Subcutaneous abdominal adipose tissue (tissue), 5 donors: ENCODE measurements at regions not wholly inside any gene's neighbourhood (a gene's known extent, or its start where the extent isn't known, plus 50 kb on each side); places are given as distances from the start of the nearest gene placed in this dataset.

ENCODE experiments used
- H3K27ac ChIP-seq: one replicate; pipeline ENCODE4 v1.7.0; 2013; ENCODE audit warnings: low read depth, mild to moderate bottlenecking, inconsistent platforms, low read length, moderate library complexity
- H3K27me3 ChIP-seq, 5 donors: one replicate each; pipeline ENCODE4 v1.7.0; 2013; ENCODE audit warnings: low read length in 5 of 5, inconsistent platforms in 1 of 5; ENCODE audit not compliant: control insufficient read depth in 5 of 5, insufficient read depth in 4 of 5
- H3K36me3 ChIP-seq, 5 donors: one replicate each; pipeline ENCODE4 v1.7.0; 2013; ENCODE audit warnings: low read length in 5 of 5; ENCODE audit not compliant: control insufficient read depth in 5 of 5, insufficient read depth in 5 of 5
- H3K4me1 ChIP-seq, 5 donors: one replicate each; pipeline ENCODE4 v1.7.0; 2013; ENCODE audit warnings: low read length in 5 of 5, mild to moderate bottlenecking in 3 of 5, moderate library complexity in 1 of 5; ENCODE audit not compliant: control insufficient read depth in 5 of 5, insufficient read depth in 5 of 5
- H3K4me3 ChIP-seq, 5 donors: one replicate each; pipeline ENCODE4 v1.7.0; 2013; ENCODE audit warnings: low read length in 5 of 5, low read depth in 1 of 5
- H3K9ac ChIP-seq, 5 donors: one replicate each; pipeline ENCODE4 v1.7.0; 2013; ENCODE audit warnings: low read length in 5 of 5, mild to moderate bottlenecking in 4 of 5, moderate library complexity in 3 of 5
- H3K9me3 ChIP-seq, 5 donors: one replicate each; pipeline ENCODE4 v1.7.0; 2013; ENCODE audit warnings: low read length in 5 of 5; ENCODE audit not compliant: control insufficient read depth in 5 of 5
- donor health status: healthy.
- donor health status: healthy.
- donor health status: healthy.
- donor health status: healthy.
- donor health status: healthy.

DNA sequence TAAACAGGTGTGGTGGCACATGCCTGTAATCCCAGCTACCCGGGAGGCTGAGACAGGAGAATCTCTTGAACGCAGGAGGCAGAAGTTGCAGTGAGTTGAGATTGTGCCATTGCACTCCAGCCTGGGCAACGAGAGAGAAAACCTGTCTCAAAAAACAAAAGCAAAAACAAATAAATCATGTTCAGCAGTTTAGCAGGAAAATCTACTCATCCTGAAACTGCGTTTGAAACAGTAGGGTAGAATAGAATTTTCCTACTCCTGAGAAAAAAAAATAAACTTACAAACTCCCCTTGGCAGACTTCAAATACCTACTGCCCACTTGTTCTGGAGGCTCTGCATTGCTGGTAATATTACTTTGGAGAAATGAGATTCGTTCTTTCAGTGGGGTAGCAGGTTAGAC lies 367.7 kb downstream of the GADD45G start:
- Histone ChIP-seq H3K36me3 (no peaks in the 10 kb centered on the region), H3K9ac (no peak overlapping the region), H3K4me3 (no peak overlapping the region), H3K4me1 (peaks cover 0 to 13% (median 0%) of the 10 kb centered on the region in 5 donors), H3K27ac (no peak overlapping the region), H3K9me3 (no peaks in the 10 kb centered on the region), H3K27me3 (no peaks in the 10 kb centered on the region)

DNA sequence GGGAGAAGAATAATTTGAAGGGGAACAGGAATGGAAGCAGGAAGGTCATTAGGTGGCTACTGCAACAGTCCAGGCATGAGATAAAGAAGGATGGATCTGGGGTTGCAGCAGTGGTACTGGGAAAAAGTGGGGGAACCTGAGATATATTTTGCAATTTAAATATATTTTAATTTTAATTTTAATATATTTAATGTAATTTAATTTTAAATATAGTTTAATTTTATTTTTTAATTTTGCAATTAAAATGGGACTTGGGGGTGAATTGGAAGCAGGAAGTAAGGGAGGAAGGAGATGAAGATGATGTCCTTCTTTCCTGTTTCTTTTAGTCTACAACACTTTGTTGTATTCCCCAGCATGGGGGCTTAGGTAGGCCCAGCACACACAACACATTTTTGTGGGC lies 369.8 kb downstream of the GADD45G start:
- Histone ChIP-seq H3K36me3 (no peaks in the 10 kb centered on the region), H3K27ac (no peak overlapping the region), H3K4me1 (peaks cover 0 to 13% (median 0%) of the 10 kb centered on the region in 5 donors), H3K9me3 (no peaks in the 10 kb centered on the region), H3K27me3 (no peaks in the 10 kb centered on the region), H3K9ac (no peak overlapping the region), H3K4me3 (no peak overlapping the region)

DNA sequence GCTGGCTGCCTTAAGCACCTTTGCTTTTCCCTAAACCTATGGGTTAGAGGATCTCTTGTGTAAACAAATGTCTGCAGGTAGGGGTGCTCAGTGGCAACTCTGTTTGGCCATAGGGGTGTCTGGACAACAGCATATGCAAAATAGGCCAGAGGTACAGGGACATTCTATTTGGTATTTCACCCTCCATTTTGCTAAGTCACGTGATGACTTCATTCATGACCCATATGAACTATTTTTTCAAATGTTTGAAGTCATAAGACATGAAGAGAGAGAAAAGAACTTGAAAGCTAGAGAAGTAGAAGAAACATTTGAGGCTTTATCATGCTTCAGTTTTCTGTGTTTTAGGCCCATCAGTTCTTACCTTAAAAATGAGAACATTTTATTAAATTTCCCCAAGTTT lies 370.2 kb downstream of the GADD45G start:
- Histone ChIP-seq H3K4me1 (peaks cover 0 to 13% (median 0%) of the 10 kb centered on the region in 5 donors), H3K27ac (no peak overlapping the region), H3K27me3 (no peaks in the 10 kb centered on the region), H3K9ac (no peak overlapping the region), H3K4me3 (no peak overlapping the region), H3K9me3 (no peaks in the 10 kb centered on the region), H3K36me3 (no peaks in the 10 kb centered on the region)

DNA sequence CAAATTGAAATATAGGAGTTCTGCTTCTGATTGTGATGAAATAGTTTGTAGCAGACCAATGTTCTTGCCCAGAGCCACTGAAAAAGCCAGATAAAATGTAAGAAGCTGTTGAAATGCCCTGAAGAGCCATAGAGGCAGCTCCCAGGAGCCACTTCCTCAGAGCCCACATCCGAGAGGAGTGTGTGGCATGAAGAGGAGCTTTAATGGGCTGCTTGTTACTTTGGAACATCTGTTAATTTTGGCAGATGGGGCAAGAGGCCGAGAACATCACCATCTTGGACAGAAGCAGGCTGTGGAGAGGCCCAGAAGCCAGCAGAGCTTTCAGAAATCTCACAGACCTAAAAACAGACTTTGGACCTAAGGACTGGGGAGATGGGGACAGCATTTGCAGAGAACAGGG lies 370.8 kb downstream of the GADD45G start:
- no peak overlapping the region for H3K4me3 ChIP-seq
- H3K27me3 ChIP-seq: no peaks in the 10 kb centered on the region
- no peak overlapping the region for H3K9ac ChIP-seq
- peaks cover 0 to 13% (median 0%) of the 10 kb centered on the region in 5 donors for H3K4me1 ChIP-seq
- H3K27ac ChIP-seq: no peak overlapping the region
- H3K9me3 ChIP-seq: no peaks in the 10 kb centered on the region
- H3K36me3 ChIP-seq: no peaks in the 10 kb centered on the region

DNA sequence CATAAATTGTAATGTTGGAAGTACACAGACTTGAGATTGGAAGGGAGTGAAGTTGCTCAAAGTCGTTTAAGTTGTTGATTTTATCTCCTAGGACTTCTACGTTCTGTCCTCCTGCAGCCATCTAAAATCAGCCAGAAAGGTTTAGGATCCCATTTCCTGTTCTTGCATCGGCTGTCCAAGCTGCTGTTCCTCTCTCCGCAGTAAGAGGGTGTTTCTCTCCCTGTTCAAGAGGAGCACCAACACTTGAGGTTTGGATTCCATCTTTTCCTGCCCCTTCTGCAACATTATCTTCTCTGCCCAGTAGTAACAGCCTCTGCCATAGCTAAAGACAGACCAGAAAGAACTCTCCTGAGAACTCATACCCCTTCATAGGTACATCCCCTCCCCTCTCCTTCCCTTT lies 373.4 kb downstream of the GADD45G start:
- H3K4me1 ChIP-seq: peaks cover 0 to 13% (median 0%) of the 10 kb centered on the region in 5 donors
- H3K27ac ChIP-seq: no peak overlapping the region
- no peaks in the 10 kb centered on the region for H3K27me3 ChIP-seq

DNA sequence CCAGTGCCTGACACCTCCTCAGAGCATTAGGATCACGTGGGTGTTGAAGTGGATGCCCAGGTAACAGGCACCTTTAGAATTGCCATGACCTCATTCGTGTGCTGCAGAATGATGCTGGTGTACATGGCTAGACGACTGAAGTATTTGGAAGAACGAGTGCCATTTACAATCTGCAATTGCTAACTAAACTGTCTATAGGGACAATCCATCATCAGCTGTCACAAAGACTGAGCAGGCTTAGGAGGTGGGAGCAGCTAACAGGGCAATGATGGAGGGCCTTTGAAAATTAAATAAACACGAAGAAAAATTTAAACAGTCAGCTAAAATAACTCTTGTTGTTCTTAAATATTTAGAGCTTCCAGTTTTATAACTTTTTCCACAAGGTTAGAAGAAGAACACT lies 375.8 kb downstream of the GADD45G start:
- H3K27me3 ChIP-seq: no peaks in the 10 kb centered on the region
- H3K36me3 ChIP-seq: no peaks in the 10 kb centered on the region
- H3K27ac ChIP-seq: no peak overlapping the region
- H3K4me3 ChIP-seq: no peak overlapping the region
- no peak overlapping the region for H3K9ac ChIP-seq
- peaks cover 0 to 7% (median 0%) of the 10 kb centered on the region in 5 donors for H3K4me1 ChIP-seq
- H3K9me3 ChIP-seq: no peaks in the 10 kb centered on the region

More for the DNA sequence above, 373.4 kb downstream of the GADD45G start:
- no peaks in the 10 kb centered on the region for H3K9me3 ChIP-seq
- H3K9ac ChIP-seq: no peak overlapping the region
- no peaks in the 10 kb centered on the region for H3K36me3 ChIP-seq
- no peak overlapping the region for H3K4me3 ChIP-seq

DNA sequence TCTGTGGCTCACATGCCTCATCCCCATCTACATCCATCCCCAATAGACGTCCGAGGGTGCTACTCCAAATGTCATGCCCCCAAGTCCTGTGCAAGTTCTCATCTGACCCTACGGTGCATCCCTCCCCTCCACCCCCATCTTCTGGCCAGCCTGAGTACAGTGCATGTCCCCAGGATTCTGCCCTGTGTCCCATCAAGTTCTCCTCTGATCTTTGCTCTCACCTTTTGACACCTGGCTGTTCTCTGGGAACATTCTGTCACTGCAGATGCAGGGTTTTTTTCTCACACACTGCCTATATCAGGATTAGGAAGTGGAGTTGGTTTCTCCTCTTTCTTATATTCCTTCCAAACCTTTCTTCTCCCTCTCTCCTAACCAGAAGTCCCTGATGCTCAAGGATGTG lies 377.2 kb downstream of the GADD45G start:
- Histone ChIP-seq H3K4me3 (no peak overlapping the region), H3K9me3 (no peaks in the 10 kb centered on the region), H3K9ac (no peak overlapping the region), H3K4me1 (peaks cover 0 to 2% (median 0%) of the 10 kb centered on the region in 5 donors), H3K27me3 (no peaks in the 10 kb centered on the region), H3K27ac (no peak overlapping the region), H3K36me3 (no peaks in the 10 kb centered on the region)

DNA sequence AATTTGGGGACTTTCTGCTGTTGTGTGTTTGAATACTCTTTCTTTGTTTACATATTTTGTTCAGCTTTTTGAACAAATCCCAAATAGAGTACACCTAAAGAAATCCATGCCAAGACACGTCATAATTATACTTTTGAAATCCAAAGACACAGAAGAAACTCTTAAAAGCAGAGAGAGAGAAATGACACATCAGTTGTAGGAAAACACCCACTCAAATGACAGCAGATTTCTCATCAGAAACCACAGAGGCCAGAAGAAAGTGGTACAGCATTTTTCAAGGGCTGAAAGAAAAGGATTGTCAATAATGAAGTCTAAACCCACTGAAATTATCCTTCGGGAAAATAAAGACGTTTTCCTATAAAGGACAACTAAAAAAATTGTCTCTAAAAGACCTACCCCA lies 378.6 kb downstream of the GADD45G start:
- Histone ChIP-seq H3K9me3 (no peaks in the 10 kb centered on the region), H3K27me3 (no peaks in the 10 kb centered on the region), H3K27ac (no peak overlapping the region), H3K36me3 (no peaks in the 10 kb centered on the region), H3K9ac (no peak overlapping the region), H3K4me3 (no peak overlapping the region), H3K4me1 (no peaks in the 10 kb centered on the region)

DNA sequence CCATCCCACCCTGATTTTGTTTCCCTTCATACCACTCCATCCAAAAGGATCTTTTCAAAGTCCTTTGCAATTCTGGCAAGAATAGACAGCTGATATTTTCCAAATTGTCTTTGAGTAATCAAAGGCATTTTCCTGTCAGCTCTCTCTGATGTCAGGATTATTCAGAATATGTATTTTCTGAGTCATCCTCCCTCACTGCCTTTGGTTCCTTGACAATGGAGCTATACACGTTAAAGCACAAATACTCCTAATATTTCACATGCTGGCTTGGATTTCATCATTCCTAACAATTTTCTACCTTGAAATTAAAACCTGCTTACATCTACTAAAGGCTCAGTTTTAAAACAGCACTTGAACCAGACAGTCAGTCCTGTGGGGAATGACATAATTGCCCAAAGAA lies 379.4 kb downstream of the GADD45G start:
- Histone ChIP-seq H3K9me3 (no peaks in the 10 kb centered on the region), H3K9ac (no peak overlapping the region), H3K27ac (no peak overlapping the region), H3K27me3 (no peaks in the 10 kb centered on the region), H3K36me3 (no peaks in the 10 kb centered on the region), H3K4me3 (no peak overlapping the region), H3K4me1 (peaks cover 0 to 3% (median 0%) of the 10 kb centered on the region in 5 donors)

DNA sequence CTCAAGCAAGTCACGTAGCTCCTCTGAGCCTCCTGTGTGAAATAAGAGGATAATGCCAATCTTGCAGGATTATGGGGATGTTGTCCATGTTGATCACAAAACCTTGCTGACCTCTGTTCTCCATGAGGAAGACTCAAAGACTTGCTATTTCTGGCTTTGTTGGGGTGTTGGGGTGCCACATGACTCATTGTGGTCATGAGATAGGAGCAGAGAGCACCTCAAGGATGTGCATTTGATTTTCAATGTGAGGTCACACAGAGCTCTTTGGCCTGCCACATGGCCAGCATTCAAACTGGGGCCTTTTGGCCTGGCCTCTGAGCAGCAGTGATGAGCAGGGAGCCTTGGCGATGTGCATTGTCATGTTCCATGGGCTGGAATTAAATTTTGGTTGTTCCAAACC lies 380.3 kb downstream of the GADD45G start:
- Histone ChIP-seq H3K36me3 (no peaks in the 10 kb centered on the region), H3K4me1 (peaks cover 0 to 3% (median 0%) of the 10 kb centered on the region in 5 donors), H3K9ac (no peak overlapping the region), H3K9me3 (no peaks in the 10 kb centered on the region), H3K27ac (no peak overlapping the region), H3K27me3 (no peaks in the 10 kb centered on the region), H3K4me3 (no peak overlapping the region)

DNA sequence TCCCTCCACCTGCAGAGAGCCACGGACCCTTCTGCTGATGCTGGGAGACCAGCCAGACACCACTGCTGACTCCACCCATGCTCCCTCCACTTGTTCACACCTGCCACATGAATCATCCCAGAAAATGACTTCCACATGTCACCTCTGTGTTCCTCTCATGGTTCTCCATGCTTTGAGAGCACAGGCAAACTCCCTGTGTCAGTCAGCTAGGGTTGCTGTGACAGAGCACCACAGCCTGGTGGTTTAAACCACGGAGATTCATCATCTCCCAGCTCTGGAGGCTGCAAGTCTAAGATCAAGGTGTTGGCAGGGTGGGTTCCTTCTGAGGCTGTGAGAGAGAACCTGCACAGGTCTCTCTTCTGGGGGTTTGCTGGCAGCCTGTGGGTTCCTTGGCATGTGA lies 381.4 kb downstream of the GADD45G start:
- H3K36me3 ChIP-seq: no peaks in the 10 kb centered on the region
- no peak overlapping the region for H3K4me3 ChIP-seq
- H3K9me3 ChIP-seq: no peaks in the 10 kb centered on the region
- no peak overlapping the region for H3K27ac ChIP-seq
- H3K27me3 ChIP-seq: no peaks in the 10 kb centered on the region
- no peak overlapping the region for H3K9ac ChIP-seq
- H3K4me1 ChIP-seq: peaks cover 0 to 3% (median 0%) of the 10 kb centered on the region in 5 donors
